ENCODE measurements at regions not wholly inside any gene's neighbourhood (a gene's known extent, or its start where the extent isn't known, plus 50 kb on each side); places are given as distances from the start of the nearest gene placed in this dataset.

GRCh38 chr13:65638572-65639168 is 1591.5 kb downstream of the PCDH9 start:
- no peak for TF ChIP-seq POLR2A (IDR thresholded peaks at IDR 0.05; ENCODE audit: low read depth)
- TF ChIP-seq EP300 (IDR thresholded peaks at IDR 0.05), result no peak
- TF ChIP-seq CTCF (IDR thresholded peaks at IDR 0.05), result peak; percentile 18 to 74 (median 39)

All from esophagus muscularis mucosa (tissue), 4 donors.